Adrenal gland (tissue), 5 donors: ENCODE measurements at regions not wholly inside any gene's neighbourhood (a gene's known extent, or its start where the extent isn't known, plus 50 kb on each side); places are given as distances from the start of the nearest gene placed in this dataset.

Source experiments
- POLR2A ChIP-seq, 2 donors: fragments of 450-650 bp; IDR thresholded peaks; one replicate each; pipeline ENCODE4 v1.6.1; 2017; ENCODE audit warnings: antibody characterized with exemption in 2 of 2, mild to moderate bottlenecking in 2 of 2, moderate library complexity in 1 of 2
- TF ChIP-seq, protein P1 (sequence below), 6 experiments: fragments of 450-650 bp in 4 of 6; fragments of 200-600 bp in 2 of 6; sonication (generic) in 1 of 6; IDR thresholded peaks; 1 replicate in 5 of 6; 2 replicates in 1 of 6; pipeline versions ENCODE4 v1.5.1 to v1.8.0; 2016 to 2021; ENCODE audit warnings: antibody characterized with exemption in 6 of 6, mild to moderate bottlenecking in 2 of 6, moderate library complexity in 1 of 6
- donor health status: DM: no; HTN: no; CAD: no.

DNA sequence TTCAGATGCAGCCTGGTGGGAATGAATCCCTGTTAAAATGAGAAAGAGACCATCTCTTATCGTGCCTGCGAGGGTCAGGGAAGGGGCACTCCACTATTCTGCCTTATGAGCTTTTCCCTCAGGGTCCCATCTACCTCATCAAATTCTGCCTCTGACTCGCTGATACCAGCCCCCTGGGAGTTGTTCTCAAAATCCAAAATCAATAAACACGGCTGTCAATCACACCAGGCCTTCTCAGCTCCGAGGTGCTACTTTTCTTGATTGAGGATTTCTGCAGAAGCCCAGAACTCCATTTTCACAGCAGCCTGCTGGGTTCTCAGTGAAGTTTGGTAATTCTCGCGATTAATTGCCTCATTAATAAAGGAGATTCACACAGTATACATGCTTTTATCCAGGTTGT is 312.6 kb downstream of the STIM2 start:
- no peak for TF ChIP-seq POLR2A (IDR thresholded peaks at IDR 0.05)
- TF ChIP-seq, protein P1, sequence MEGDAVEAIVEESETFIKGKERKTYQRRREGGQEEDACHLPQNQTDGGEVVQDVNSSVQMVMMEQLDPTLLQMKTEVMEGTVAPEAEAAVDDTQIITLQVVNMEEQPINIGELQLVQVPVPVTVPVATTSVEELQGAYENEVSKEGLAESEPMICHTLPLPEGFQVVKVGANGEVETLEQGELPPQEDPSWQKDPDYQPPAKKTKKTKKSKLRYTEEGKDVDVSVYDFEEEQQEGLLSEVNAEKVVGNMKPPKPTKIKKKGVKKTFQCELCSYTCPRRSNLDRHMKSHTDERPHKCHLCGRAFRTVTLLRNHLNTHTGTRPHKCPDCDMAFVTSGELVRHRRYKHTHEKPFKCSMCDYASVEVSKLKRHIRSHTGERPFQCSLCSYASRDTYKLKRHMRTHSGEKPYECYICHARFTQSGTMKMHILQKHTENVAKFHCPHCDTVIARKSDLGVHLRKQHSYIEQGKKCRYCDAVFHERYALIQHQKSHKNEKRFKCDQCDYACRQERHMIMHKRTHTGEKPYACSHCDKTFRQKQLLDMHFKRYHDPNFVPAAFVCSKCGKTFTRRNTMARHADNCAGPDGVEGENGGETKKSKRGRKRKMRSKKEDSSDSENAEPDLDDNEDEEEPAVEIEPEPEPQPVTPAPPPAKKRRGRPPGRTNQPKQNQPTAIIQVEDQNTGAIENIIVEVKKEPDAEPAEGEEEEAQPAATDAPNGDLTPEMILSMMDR (IDR thresholded peaks at IDR 0.05): no peak
